ENCODE measurements at regions not wholly inside any gene's neighbourhood (a gene's known extent, or its start where the extent isn't known, plus 50 kb on each side); places are given as distances from the start of the nearest gene placed in this dataset.

GRCh38 chr18:56509656-56510055 is 128.7 kb downstream of the TXNL1 start:
- CTCF ChIA-PET = no interaction called here
- DNase-seq (ENCODE audit: low read depth, low spot score) = no peak

GRCh38 chr18:56508370-56509036 is 129.9 kb downstream of the TXNL1 start:
- TF ChIP-seq CTCF (IDR thresholded peaks at IDR 0.05; ENCODE audit: low read depth, low read length) = no peak
- Histone ChIP-seq H3K27me3 (ENCODE audit: control insufficient read depth, insufficient read depth, low read length) (no peaks in the 10 kb centered on the region), H3K27ac (ENCODE audit: low read depth, low read length) (no peak overlapping the region), H3K4me3 (ENCODE audit: low read depth, low read length) (no peak overlapping the region), H3K9me3 (ENCODE audit: control insufficient read depth, insufficient read depth, low read length) (no peaks in the 10 kb centered on the region)
- ChIA-PET CTCF (no interaction called here), POLR2A (no interaction called here)
- no peak for DNase-seq (ENCODE audit: low read depth, low spot score)

More at GRCh38 chr18:56509656-56510055, 128.7 kb downstream of the TXNL1 start:
- Histone ChIP-seq H3K27me3 (ENCODE audit: control insufficient read depth, insufficient read depth, low read length) (no peaks in the 10 kb centered on the region), H3K9me3 (ENCODE audit: control insufficient read depth, insufficient read depth, low read length) (no peaks in the 10 kb centered on the region), H3K4me3 (ENCODE audit: low read depth, low read length) (no peak overlapping the region), H3K27ac (ENCODE audit: low read depth, low read length) (no peak overlapping the region)
- no peak for TF ChIP-seq CTCF (IDR thresholded peaks at IDR 0.05; ENCODE audit: low read depth, low read length)
- POLR2A ChIA-PET = no interaction called here

GRCh38 chr18:56505971-56506370 is 132.4 kb downstream of the TXNL1 start:
- ChIA-PET POLR2A (no interaction called here), CTCF (no interaction called here)
- no peak for DNase-seq (ENCODE audit: low read depth, low spot score)
- no peak for TF ChIP-seq CTCF (IDR thresholded peaks at IDR 0.05; ENCODE audit: low read depth, low read length)
- Histone ChIP-seq H3K27ac (ENCODE audit: low read depth, low read length) (no peak overlapping the region), H3K9me3 (ENCODE audit: control insufficient read depth, insufficient read depth, low read length) (no peaks in the 10 kb centered on the region), H3K4me3 (ENCODE audit: low read depth, low read length) (no peak overlapping the region), H3K27me3 (ENCODE audit: control insufficient read depth, insufficient read depth, low read length) (no peaks in the 10 kb centered on the region)

GRCh38 chr18:56505293-56505692 is 133.1 kb downstream of the TXNL1 start:
- no peak overlapping the region for H3K4me3 ChIP-seq (ENCODE audit: low read depth, low read length)
- CTCF ChIA-PET = no interaction called here
- no peak for TF ChIP-seq CTCF (IDR thresholded peaks at IDR 0.05; ENCODE audit: low read depth, low read length)
- no peak overlapping the region for H3K27ac ChIP-seq (ENCODE audit: low read depth, low read length)
- H3K9me3 ChIP-seq (ENCODE audit: control insufficient read depth, insufficient read depth, low read length) = no peaks in the 10 kb centered on the region
- POLR2A ChIA-PET = no interaction called here
- DNase-seq (ENCODE audit: low read depth, low spot score) = no peak
- H3K27me3 ChIP-seq (ENCODE audit: control insufficient read depth, insufficient read depth, low read length) = no peaks in the 10 kb centered on the region

GRCh38 chr18:56501896-56502295 is 136.5 kb downstream of the TXNL1 start:
- H3K9me3 ChIP-seq (ENCODE audit: control insufficient read depth, insufficient read depth, low read length) = no peaks in the 10 kb centered on the region
- DNase-seq (ENCODE audit: low read depth, low spot score) = no peak
- TF ChIP-seq CTCF (IDR thresholded peaks at IDR 0.05; ENCODE audit: low read depth, low read length) = no peak
- no peak overlapping the region for H3K27ac ChIP-seq (ENCODE audit: low read depth, low read length)
- no peak overlapping the region for H3K4me3 ChIP-seq (ENCODE audit: low read depth, low read length)
- POLR2A ChIA-PET = no interaction called here
- H3K27me3 ChIP-seq (ENCODE audit: control insufficient read depth, insufficient read depth, low read length) = no peaks in the 10 kb centered on the region
- CTCF ChIA-PET = interaction anchor here (0.6 kb wide), 1 partner anchor 145 kb away, joined by 3 read pairs; no protein-coding TSS in a partner anchor

Data from AG04450 (cell line).